ENCODE measurements at regions not wholly inside any gene's neighbourhood (a gene's known extent, or its start where the extent isn't known, plus 50 kb on each side); places are given as distances from the start of the nearest gene placed in this dataset.
"Not testable (repeated sequence)": the region's sequence is repeated elsewhere in the genome, so short reads cannot be mapped to it uniquely, and the experiment has no call there.

- no peak for DNase-seq (ENCODE audit: low read depth)
Observed at GRCh38 chr5:36526537-36526936, 79.9 kb upstream of the SLC1A3 start.

GRCh38 chr5:36528588-36528987 is 77.8 kb upstream of the SLC1A3 start:
- no peak for DNase-seq (ENCODE audit: low read depth)

- no peak for DNase-seq (ENCODE audit: low read depth)
Observed at GRCh38 chr5:36529142-36529541, 77.3 kb upstream of the SLC1A3 start.

GRCh38 chr5:36530215-36530614 is 76.2 kb upstream of the SLC1A3 start:
- DNase-seq (ENCODE audit: low read depth) = peak; percentile 8

GRCh38 chr5:36531401-36531800 is 75.0 kb upstream of the SLC1A3 start:
- peak; percentile 58 for DNase-seq (ENCODE audit: low read depth)

- no peak for DNase-seq (ENCODE audit: low read depth)
Observed at GRCh38 chr5:36535378-36535777, 71.0 kb upstream of the SLC1A3 start.

- DNase-seq (ENCODE audit: low read depth) = peak; percentile 5
Observed at GRCh38 chr5:36535859-36536615, 70.4 kb upstream of the SLC1A3 start.

GRCh38 chr5:36536616-36537005 is 69.8 kb upstream of the SLC1A3 start:
- peak; percentile 13 for DNase-seq (ENCODE audit: low read depth)

GRCh38 chr5:36537724-36538123 is 68.7 kb upstream of the SLC1A3 start:
- DNase-seq (ENCODE audit: low read depth) = no peak

GRCh38 chr5:36552651-36553393 is 53.6 kb upstream of the SLC1A3 start:
- no peak for DNase-seq (ENCODE audit: low read depth)

- not testable (repeated sequence) for DNase-seq (ENCODE audit: low read depth)
Observed at GRCh38 chr5:36555035-36555434, 51.4 kb upstream of the SLC1A3 start.

Data from amniotic epithelial cell (primary cell).